DMS53 (cell line): ENCODE measurements at regions not wholly inside any gene's neighbourhood (a gene's known extent, or its start where the extent isn't known, plus 50 kb on each side); places are given as distances from the start of the nearest gene placed in this dataset.

ENCODE experiments used
- DNase-seq: peaks from one replicate; lab custom pipeline; 2025; lab: John Stamatoyannopoulos, UW

GRCh38 chrX:144791298-144791697 lies 456.0 kb upstream of the SPANXN1 start:
- DNase-seq: no peak

- no peak for DNase-seq
These were observed 448.3 kb upstream of the SPANXN1 start for GRCh38 chrX:144798972-144799371.

- no peak for DNase-seq
These were observed 445.5 kb upstream of the SPANXN1 start for GRCh38 chrX:144801786-144802185.

GRCh38 chrX:144809025-144809424 lies 438.3 kb upstream of the SPANXN1 start:
- DNase-seq: no peak

- peak; percentile 44 for DNase-seq
These were observed 436.8 kb upstream of the SPANXN1 start for GRCh38 chrX:144810539-144810938.

GRCh38 chrX:144819406-144819805 lies 427.9 kb upstream of the SPANXN1 start:
- DNase-seq: no peak

- DNase-seq: no peak
These were observed 406.7 kb upstream of the SPANXN1 start for GRCh38 chrX:144840616-144841015.

- no peak for DNase-seq
These were observed 398.2 kb upstream of the SPANXN1 start for GRCh38 chrX:144849141-144849540.

GRCh38 chrX:144896323-144896722 lies 351.0 kb upstream of the SPANXN1 start:
- peak; percentile 55 for DNase-seq

GRCh38 chrX:144901521-144901920 lies 345.8 kb upstream of the SPANXN1 start:
- DNase-seq: no peak

- DNase-seq: peak; percentile 13
These were observed 330.5 kb upstream of the SPANXN1 start for GRCh38 chrX:144916785-144917184.

- DNase-seq: no peak
These were observed 328.4 kb upstream of the SPANXN1 start for GRCh38 chrX:144918936-144919335.

GRCh38 chrX:144946666-144947065 lies 300.6 kb upstream of the SPANXN1 start:
- no peak for DNase-seq
